ENCODE measurements at regions not wholly inside any gene's neighbourhood (a gene's known extent, or its start where the extent isn't known, plus 50 kb on each side); places are given as distances from the start of the nearest gene placed in this dataset.

DNA sequence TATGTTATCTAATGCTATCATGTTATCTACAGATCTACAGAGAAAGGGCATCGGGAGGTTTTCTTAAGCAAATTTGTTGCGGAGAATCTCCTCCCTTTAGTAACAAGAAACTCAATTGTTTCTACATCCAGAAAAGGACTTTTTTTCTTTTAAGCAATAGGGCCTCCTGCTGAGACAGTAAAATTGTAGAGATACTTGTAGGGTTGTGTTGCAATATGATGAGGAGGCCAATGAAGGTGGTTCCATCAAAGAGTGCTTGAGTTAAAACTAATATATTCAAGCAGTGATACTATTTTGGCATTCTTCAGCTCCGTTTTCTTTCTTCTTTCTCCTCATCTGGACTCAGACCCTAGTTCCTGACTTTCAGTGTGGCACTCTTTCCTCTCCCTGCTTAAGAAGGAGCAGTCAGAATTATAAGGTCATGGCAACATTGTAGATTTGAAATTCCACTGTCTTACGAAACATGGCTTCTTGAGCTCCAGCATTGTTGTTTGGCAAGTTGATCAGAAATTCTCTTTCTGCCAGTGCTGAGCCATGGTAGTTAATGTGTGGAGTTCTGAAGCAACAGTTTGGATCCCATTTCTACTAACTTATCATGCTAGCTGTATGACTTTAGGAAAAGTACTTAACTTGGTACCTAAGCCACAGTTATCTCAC lies 202.0 kb upstream of the SLC14A2 start:
- no peak for TF ChIP-seq REST (IDR thresholded peaks at IDR 0.05; ENCODE audit: insufficient read depth in 1 of 2, low read depth in 2 of 2, low read length in 1 of 2)
- no peak for TF ChIP-seq CTCF (IDR thresholded peaks at IDR 0.05)
- TF ChIP-seq SIN3A (IDR thresholded peaks at IDR 0.05; ENCODE audit: borderline replicate concordance, insufficient read depth, low read depth, low read length): no peak

Measured in Panc1 (cell line).